ENCODE measurements at regions not wholly inside any gene's neighbourhood (a gene's known extent, or its start where the extent isn't known, plus 50 kb on each side); places are given as distances from the start of the nearest gene placed in this dataset.

DNA sequence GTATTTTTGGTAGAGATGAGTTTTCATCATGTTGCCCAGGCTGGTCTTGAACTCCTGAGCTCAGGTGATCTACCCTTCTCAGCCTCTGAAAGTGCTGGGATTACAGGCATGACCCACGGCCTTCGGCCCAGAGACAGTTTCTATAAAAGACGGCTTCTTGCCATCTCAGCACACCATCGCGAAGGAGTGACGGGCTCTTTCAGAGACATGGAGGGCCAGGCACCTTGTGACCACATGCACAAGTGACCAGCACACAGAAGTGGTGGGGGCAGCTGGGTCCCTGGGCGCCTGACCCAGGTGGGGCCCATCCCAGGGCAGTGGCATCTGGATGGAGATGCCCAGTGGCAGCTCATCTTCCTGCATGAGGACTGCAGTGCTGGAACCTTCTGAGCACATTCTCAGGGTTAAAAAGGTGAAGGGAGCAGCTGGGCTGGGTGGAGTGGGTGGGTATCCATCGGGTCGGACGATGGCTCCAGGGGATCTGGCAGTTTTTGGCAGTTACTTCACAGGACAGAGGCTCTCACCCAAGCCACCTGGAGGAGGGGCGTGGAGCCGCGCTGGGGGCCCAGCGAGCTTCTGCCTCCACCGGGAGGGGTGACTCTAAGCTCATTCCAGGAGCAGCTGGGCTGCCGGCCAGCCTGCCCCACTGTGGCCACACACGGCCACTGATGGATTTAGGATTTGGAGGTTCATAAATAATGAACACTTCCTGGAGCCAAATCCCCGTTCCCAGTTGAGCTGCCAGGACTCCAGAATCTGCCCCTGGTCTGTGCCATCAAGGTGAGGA, 373.0 kb downstream of the CTTN start:
- Histone ChIP-seq H3K27me3 (ENCODE audit: insufficient read depth, low read length) (no peaks in the 10 kb centered on the region), H3K9me2 (ENCODE audit: insufficient read depth) (no peaks in the 10 kb centered on the region), H3K27ac (ENCODE audit: low read depth, low read length) (no peak overlapping the region), H3K4me1 (ENCODE audit: control insufficient read depth in 1 of 2, insufficient read depth in 2 of 2, low read length in 2 of 2) (no peaks in the 10 kb centered on the region), H3K36me3 (ENCODE audit: control insufficient read depth in 1 of 2, insufficient read depth in 2 of 2, low read length in 2 of 2) (no peaks in the 10 kb centered on the region), H3K4me3 (replicated peaks in 1 of 2; ENCODE audit: low read depth in 1 of 2, low read length in 2 of 2) (no peak overlapping the region), H3K9ac (ENCODE audit: low read length) (no peak overlapping the region), H3K4me2 (ENCODE audit: low read length) (no peak overlapping the region), H4K20me1 (ENCODE audit: insufficient read depth) (no peaks in the 10 kb centered on the region), H2AFZ (ENCODE audit: low read depth, low read length, poor library complexity, severe bottlenecking) (no peak overlapping the region), H3K9me3 (ENCODE audit: control insufficient read depth in 1 of 2, insufficient read depth in 1 of 2, low read depth in 1 of 2, low read length in 2 of 2) (no peaks in the 10 kb centered on the region; a peak in 1 of 4 replicates), H3K79me2 (ENCODE audit: insufficient read depth, low read length) (no peaks in the 10 kb centered on the region)
- DNase-seq (ENCODE audit: low read depth, low spot score), result no peak
- ChIA-PET RAD21 (ENCODE audit: low non-redundant PET in 1 of 2, low total read pairs in 2 of 2, uncharacterized antibody in 2 of 2, unreplicated experiment in 2 of 2) (interaction anchor here in 1 of 2 experiments (0.6 kb wide), 1 partner anchor 13 kb away, joined by 5 read pairs; no protein-coding TSS in a partner anchor), CTCF (interaction anchor here (0.6 kb wide), 1 partner anchor 594 kb away, joined by 3 read pairs; no protein-coding TSS in a partner anchor), POLR2A (no interaction called here)
- intact Hi-C loops (cut with micrococcal nuclease), result no loop called here
- no TSS peak for BruUV-seq (replicated peaks)
- no peak for ATAC-seq
- TF ChIP-seq EZH2 (IDR thresholded peaks at IDR 0.05) (no peak), TCF7L2 (IDR thresholded peaks at IDR 0.05; ENCODE audit: borderline replicate concordance, extremely low read depth, insufficient read depth, insufficient read length) (no peak), SRF (IDR thresholded peaks at IDR 0.05; ENCODE audit: low read depth) (no peak), ZBTB33 (IDR thresholded peaks at IDR 0.05; ENCODE audit: extremely low read depth, insufficient replicate concordance, low read length) (no peak), YY1 (IDR thresholded peaks at IDR 0.05; ENCODE audit: extremely low read depth, insufficient replicate concordance, low read depth, low read length) (no peak), SP1 (IDR thresholded peaks at IDR 0.05; ENCODE audit: low read depth) (no peak), ELF1 (IDR thresholded peaks at IDR 0.05; ENCODE audit: borderline replicate concordance, low read depth) (no peak), ZFX (IDR thresholded peaks at IDR 0.05) (no peak), FOSL1 (IDR thresholded peaks at IDR 0.05; ENCODE audit: low read depth) (no peak), CBX3 (IDR thresholded peaks at IDR 0.05; ENCODE audit: low read depth) (no peak), POLR2AphosphoS5 (IDR thresholded peaks at IDR 0.05; ENCODE audit: low read depth, low read length) (no peak), SIN3A (IDR thresholded peaks at IDR 0.05; ENCODE audit: low read depth) (no peak), EGR1 (IDR thresholded peaks at IDR 0.05; ENCODE audit: low read depth) (no peak), CEBPB (IDR thresholded peaks at IDR 0.05; ENCODE audit: low read depth) (no peak), JUND (IDR thresholded peaks at IDR 0.05) (no peak), EZH2phosphoT487 (IDR thresholded peaks at IDR 0.05; ENCODE audit: borderline replicate concordance) (no peak), ZNF274 (IDR thresholded peaks at IDR 0.05; ENCODE audit: low read depth, low read length) (no peak), ATF3 (IDR thresholded peaks at IDR 0.05) (no peak)
- TF ChIP-seq, protein P1, sequence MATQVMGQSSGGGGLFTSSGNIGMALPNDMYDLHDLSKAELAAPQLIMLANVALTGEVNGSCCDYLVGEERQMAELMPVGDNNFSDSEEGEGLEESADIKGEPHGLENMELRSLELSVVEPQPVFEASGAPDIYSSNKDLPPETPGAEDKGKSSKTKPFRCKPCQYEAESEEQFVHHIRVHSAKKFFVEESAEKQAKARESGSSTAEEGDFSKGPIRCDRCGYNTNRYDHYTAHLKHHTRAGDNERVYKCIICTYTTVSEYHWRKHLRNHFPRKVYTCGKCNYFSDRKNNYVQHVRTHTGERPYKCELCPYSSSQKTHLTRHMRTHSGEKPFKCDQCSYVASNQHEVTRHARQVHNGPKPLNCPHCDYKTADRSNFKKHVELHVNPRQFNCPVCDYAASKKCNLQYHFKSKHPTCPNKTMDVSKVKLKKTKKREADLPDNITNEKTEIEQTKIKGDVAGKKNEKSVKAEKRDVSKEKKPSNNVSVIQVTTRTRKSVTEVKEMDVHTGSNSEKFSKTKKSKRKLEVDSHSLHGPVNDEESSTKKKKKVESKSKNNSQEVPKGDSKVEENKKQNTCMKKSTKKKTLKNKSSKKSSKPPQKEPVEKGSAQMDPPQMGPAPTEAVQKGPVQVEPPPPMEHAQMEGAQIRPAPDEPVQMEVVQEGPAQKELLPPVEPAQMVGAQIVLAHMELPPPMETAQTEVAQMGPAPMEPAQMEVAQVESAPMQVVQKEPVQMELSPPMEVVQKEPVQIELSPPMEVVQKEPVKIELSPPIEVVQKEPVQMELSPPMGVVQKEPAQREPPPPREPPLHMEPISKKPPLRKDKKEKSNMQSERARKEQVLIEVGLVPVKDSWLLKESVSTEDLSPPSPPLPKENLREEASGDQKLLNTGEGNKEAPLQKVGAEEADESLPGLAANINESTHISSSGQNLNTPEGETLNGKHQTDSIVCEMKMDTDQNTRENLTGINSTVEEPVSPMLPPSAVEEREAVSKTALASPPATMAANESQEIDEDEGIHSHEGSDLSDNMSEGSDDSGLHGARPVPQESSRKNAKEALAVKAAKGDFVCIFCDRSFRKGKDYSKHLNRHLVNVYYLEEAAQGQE (IDR thresholded peaks at IDR 0.05; ENCODE audit: low read depth), result no peak
- TF ChIP-seq, protein P2, sequence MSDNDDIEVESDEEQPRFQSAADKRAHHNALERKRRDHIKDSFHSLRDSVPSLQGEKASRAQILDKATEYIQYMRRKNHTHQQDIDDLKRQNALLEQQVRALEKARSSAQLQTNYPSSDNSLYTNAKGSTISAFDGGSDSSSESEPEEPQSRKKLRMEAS (IDR thresholded peaks at IDR 0.05), result no peak
